ENCODE measurements at regions not wholly inside any gene's neighbourhood (a gene's known extent, or its start where the extent isn't known, plus 50 kb on each side); places are given as distances from the start of the nearest gene placed in this dataset.

GRCh38 chr7:30222515-30223215 lies 61.7 kb upstream of the ZNRF2 start:
- Histone ChIP-seq H3K27me3 (replicated peaks in 1 of 7) (no peaks in the 10 kb centered on the region), H3K4me1 (peaks cover 4 to 36% (median 22%) of the 10 kb centered on the region in 6 donors), H3K27ac (no peak overlapping the region), H3K9me3 (peaks cover 0 to 23% (median 7%) of the 10 kb centered on the region in 8 donors), H3K36me3 (no peaks in the 10 kb centered on the region), H3K4me3 (no peak overlapping the region)
- DNase-seq = no peak
- TF ChIP-seq POLR2AphosphoS5 (IDR thresholded peaks at IDR 0.05) = no peak
- no peak for TF ChIP-seq POLR2A (IDR thresholded peaks at IDR 0.05)
- TF ChIP-seq, protein P1, sequence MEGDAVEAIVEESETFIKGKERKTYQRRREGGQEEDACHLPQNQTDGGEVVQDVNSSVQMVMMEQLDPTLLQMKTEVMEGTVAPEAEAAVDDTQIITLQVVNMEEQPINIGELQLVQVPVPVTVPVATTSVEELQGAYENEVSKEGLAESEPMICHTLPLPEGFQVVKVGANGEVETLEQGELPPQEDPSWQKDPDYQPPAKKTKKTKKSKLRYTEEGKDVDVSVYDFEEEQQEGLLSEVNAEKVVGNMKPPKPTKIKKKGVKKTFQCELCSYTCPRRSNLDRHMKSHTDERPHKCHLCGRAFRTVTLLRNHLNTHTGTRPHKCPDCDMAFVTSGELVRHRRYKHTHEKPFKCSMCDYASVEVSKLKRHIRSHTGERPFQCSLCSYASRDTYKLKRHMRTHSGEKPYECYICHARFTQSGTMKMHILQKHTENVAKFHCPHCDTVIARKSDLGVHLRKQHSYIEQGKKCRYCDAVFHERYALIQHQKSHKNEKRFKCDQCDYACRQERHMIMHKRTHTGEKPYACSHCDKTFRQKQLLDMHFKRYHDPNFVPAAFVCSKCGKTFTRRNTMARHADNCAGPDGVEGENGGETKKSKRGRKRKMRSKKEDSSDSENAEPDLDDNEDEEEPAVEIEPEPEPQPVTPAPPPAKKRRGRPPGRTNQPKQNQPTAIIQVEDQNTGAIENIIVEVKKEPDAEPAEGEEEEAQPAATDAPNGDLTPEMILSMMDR (IDR thresholded peaks at IDR 0.05 in 8 of 11, conservative IDR thresholded peaks at IDR 0.05 in 3 of 11) = no peak
- WGBS, 5 donors = 65 to 80% (median 74%) methylated on average over 8 of the region's 8 CpGs
- intact Hi-C loops (cut with DNase I; ENCODE audit: low total_unique reads) = no loop called here

- no peak for DNase-seq
- no peak overlapping the region for H3K4me3 ChIP-seq
- TF ChIP-seq, protein P1 (IDR thresholded peaks at IDR 0.05 in 8 of 11, conservative IDR thresholded peaks at IDR 0.05 in 3 of 11) = no peak
- TF ChIP-seq POLR2A (IDR thresholded peaks at IDR 0.05) = no peak
- TF ChIP-seq POLR2AphosphoS5 (IDR thresholded peaks at IDR 0.05) = no peak
- H3K36me3 ChIP-seq = no peaks in the 10 kb centered on the region
- intact Hi-C loops (cut with DNase I; ENCODE audit: low total_unique reads) = no loop called here
- 69 to 91% (median 79%) methylated on average over 2 of the region's 2 CpGs for WGBS, 5 donors
- no peaks in the 10 kb centered on the region for H3K27me3 ChIP-seq (replicated peaks in 1 of 7)
- H3K27ac ChIP-seq = peak overlapping the region in 3 of 8 donors; percentile 51 to 73 (median 70)
- peaks cover 0 to 19% (median 5%) of the 10 kb centered on the region in 8 donors for H3K9me3 ChIP-seq
- H3K4me1 ChIP-seq = peaks cover 4 to 36% (median 22%) of the 10 kb centered on the region in 6 donors
These were observed 60.5 kb upstream of the ZNRF2 start for GRCh38 chr7:30223896-30224295.

DNA sequence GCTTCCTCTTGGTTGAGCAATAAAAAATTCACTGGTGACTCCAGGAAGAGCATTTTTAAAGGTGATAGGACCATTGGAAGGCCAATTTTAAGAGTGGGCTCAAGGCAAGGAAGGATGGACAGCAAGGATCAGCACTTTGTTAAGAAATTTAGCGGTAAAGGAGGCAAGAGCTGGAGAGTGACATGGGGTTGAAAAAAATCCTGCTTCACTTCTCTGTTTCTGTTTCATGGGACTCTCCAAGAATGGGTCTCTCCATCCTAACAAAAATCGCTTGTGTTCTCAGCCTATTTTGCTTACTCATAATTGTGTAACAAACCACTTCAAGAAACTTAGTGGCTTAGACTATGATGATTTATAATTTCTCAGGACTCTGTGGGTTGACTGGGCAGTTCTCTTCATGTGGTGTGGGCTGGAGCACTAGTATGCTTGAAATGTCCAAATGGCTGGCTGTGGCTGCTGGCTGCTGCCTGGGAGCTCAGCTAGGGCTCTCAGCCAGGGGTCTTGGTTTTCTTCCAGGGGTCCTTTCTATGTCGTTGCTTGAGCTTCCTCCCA lies 59.8 kb upstream of the ZNRF2 start:
- peaks cover 0 to 12% (median 2%) of the 10 kb centered on the region in 8 donors for H3K9me3 ChIP-seq
- H3K27ac ChIP-seq = peak overlapping the region in 5 of 8 donors; percentile 16 to 73 (median 51)
- intact Hi-C loops (cut with DNase I; ENCODE audit: low total_unique reads) = no loop called here
- no peaks in the 10 kb centered on the region for H3K27me3 ChIP-seq (replicated peaks in 1 of 7)
- WGBS, 5 donors = 30 to 70% (median 53%) methylated on average over 3 of the region's 3 CpGs
- TF ChIP-seq POLR2AphosphoS5 (IDR thresholded peaks at IDR 0.05) = no peak
- no peak for TF ChIP-seq POLR2A (IDR thresholded peaks at IDR 0.05)
- TF ChIP-seq, protein P1 (IDR thresholded peaks at IDR 0.05 in 8 of 11, conservative IDR thresholded peaks at IDR 0.05 in 3 of 11) = no peak
- peaks cover 4 to 36% (median 22%) of the 10 kb centered on the region in 6 donors for H3K4me1 ChIP-seq
- DNase-seq = no peak
- no peak overlapping the region for H3K4me3 ChIP-seq
- no peaks in the 10 kb centered on the region for H3K36me3 ChIP-seq

DNA sequence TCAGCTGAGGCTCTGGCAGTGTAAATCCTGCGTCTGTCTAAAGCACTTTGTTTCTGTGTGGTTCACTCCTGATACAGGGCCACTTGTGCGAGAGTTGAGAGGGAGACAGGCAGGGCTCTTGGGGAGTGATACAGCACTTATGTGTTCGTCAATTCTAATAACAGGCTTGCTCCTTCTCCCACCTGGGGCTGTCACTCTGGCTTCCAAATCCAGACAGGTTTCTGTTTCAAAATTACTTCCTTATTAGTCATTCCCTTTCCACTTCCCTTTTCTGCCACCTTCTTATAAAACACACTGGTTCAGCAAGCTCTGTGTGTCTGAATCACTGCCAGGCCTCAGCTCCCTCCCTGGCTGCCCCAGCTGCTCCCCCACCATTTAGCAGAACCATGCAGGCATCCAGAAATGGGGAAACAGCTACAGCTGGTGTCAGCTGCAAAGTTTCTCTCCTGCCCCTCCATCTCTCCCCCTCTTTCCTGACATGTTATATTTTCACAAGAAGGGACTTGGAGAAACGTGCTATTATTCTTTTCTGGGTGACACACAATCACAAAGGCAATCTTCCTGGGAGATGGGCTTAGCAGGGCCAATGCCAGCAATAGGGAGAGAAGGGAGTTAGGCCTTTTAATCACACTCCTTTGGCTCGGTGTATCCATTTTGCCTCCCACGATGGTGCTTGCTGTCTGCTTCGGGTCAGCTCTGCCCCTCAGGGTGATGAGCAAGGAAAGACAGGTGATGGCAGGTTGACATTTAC lies 58.4 kb upstream of the ZNRF2 start:
- no peaks in the 10 kb centered on the region for H3K36me3 ChIP-seq
- TF ChIP-seq, protein P1 (IDR thresholded peaks at IDR 0.05 in 8 of 11, conservative IDR thresholded peaks at IDR 0.05 in 3 of 11) = no peak
- TF ChIP-seq POLR2AphosphoS5 (IDR thresholded peaks at IDR 0.05) = peak in 2 of 3 donors; percentile 53 to 64
- no peaks in the 10 kb centered on the region for H3K27me3 ChIP-seq (replicated peaks in 1 of 7)
- H3K4me1 ChIP-seq = peaks cover 4 to 36% (median 22%) of the 10 kb centered on the region in 6 donors
- H3K9me3 ChIP-seq = peaks cover 0 to 5% (median 1%) of the 10 kb centered on the region in 8 donors
- intact Hi-C loops (cut with DNase I; ENCODE audit: low total_unique reads) = no loop called here
- H3K4me3 ChIP-seq = no peak overlapping the region
- DNase-seq = peak; percentile 79
- H3K27ac ChIP-seq = peak overlapping the region in 6 of 8 donors; percentile 12 to 78 (median 68)
- 29 to 48% (median 37%) methylated on average over 7 of the region's 7 CpGs for WGBS, 5 donors
